Lung (tissue), 11 donors: ENCODE measurements at regions not wholly inside any gene's neighbourhood (a gene's known extent, or its start where the extent isn't known, plus 50 kb on each side); places are given as distances from the start of the nearest gene placed in this dataset.

ENCODE experiments used
- ATAC-seq: fragments of 200-7000 bp; cut with Tn5 transposase; one replicate; pipeline ENCODE4 v1.9.1; 2020; ENCODE audit warnings: moderate number of reproducible peaks; ENCODE audit not compliant: insufficient read depth, low FRiP score
- DNase-seq, 3 donors: peaks; one replicate each; pipeline ENCODE4 v3.0.0-alpha.2; 2013 to 2017
- H3K27ac ChIP-seq, 2 donors: one replicate each; pipeline ENCODE4 v1.5.1; 2013; ENCODE audit warnings: mild to moderate bottlenecking in 2 of 2, moderate library complexity in 2 of 2, control low read depth in 1 of 2, inconsistent platforms in 1 of 2, low read depth in 1 of 2, low read length in 1 of 2
- H3K27me3 ChIP-seq, 3 donors: one replicate each; pipeline ENCODE4 v1.5.1; 2013; ENCODE audit warnings: low read length in 2 of 3; ENCODE audit not compliant: control insufficient read depth in 3 of 3, insufficient read depth in 3 of 3
- H3K36me3 ChIP-seq, 4 donors: one replicate each; pipeline ENCODE4 v1.5.1; 2013; ENCODE audit warnings: low read length in 4 of 4, mild to moderate bottlenecking in 1 of 4, moderate library complexity in 1 of 4; ENCODE audit not compliant: control insufficient read depth in 4 of 4, insufficient read depth in 4 of 4
- H3K4me1 ChIP-seq, 5 donors: one replicate each; pipeline ENCODE4 v1.5.1; 2013; ENCODE audit warnings: low read length in 5 of 5, mild to moderate bottlenecking in 2 of 5, moderate library complexity in 1 of 5; ENCODE audit not compliant: control insufficient read depth in 5 of 5, insufficient read depth in 5 of 5
- H3K4me3 ChIP-seq: one replicate; pipeline ENCODE4 v1.5.1; 2013; ENCODE audit warnings: mild to moderate bottlenecking, control low read depth, moderate library complexity
- H3K9ac ChIP-seq, 2 donors: one replicate each; pipeline ENCODE4 v1.5.1; 2013; ENCODE audit warnings: low read length in 2 of 2, control low read depth in 1 of 2; ENCODE audit not compliant: insufficient read depth in 1 of 2
- H3K9me3 ChIP-seq, 4 donors: one replicate each; pipeline ENCODE4 v1.5.1; 2013; ENCODE audit warnings: low read length in 3 of 4, mild to moderate bottlenecking in 1 of 4, moderate library complexity in 1 of 4; ENCODE audit not compliant: control insufficient read depth in 4 of 4, insufficient read depth in 3 of 4
- WGBS, 2 donors: extraction: QIAGEN DNeasy Blood & Tissue Kit; methylation state at CpG; one replicate each; pipeline ENCODE4 v1.1.7; 2013; 5-methylcytosine and 5-hydroxymethylcytosine counted together
- TF ChIP-seq, protein P1 (sequence below): IDR thresholded peaks from 2 replicates; pipeline ENCODE4 v1.5.1; 2012; ENCODE audit warnings: mild to moderate bottlenecking; ENCODE audit errors: control extremely low read depth, extremely low read depth
- donor health status: control.
- donor health status: control.
- donor health status: Bipolar disorder and iron deficiency.
- donor health status: healthy.
- donor health status: DM: yes; HTN: yes; CAD: no.

DNA sequence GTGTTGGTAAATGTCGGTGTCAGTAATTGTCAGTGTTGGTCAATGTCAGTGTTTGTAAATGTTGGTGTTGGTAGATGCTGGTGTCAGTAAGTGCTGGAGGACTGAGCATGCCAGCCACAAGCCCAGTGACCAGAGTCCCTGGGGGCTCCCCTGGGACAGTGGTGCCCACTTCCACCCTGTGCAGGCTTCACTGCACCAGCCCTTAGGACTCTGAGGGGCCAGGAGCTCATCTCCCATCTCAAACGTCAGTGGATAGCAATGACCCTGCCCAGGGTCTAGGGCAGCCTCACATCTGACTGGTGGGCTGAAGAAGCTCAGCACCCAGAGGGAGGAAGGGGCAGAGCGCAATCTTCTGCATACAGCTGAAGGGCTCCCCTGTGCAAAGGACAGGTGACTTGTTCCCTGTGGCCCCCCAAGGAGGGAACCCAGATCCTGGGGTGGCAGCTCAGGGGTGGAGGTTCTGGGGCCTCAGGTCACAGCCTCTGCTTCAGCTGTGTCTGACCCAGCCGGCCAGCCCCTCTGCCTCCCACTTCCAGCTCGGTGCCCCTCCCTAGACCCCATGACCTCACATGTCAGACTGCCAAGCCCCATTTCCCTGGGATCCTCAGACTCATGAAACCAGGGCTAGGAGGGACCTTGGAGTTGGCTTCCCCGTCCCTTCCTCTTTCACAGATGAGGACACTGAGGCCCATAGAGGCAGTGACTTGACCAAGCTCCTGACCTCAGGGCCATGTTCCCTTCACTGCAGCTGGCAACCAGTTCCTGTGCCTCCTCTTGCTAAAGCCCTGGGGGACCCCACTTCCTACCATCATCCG, 138.4 kb downstream of the CRYBB2 start:
- Histone ChIP-seq H3K36me3 (peaks cover 10 to 44% (median 30%) of the 10 kb centered on the region in 4 donors), H3K27me3 (no peaks in the 10 kb centered on the region), H3K9me3 (no peaks in the 10 kb centered on the region), H3K4me1 (peaks cover 0 to 4% (median 0%) of the 10 kb centered on the region in 5 donors), H3K4me3 (no peak overlapping the region), H3K27ac (no peak overlapping the region), H3K9ac (no peak overlapping the region)
- ATAC-seq (no peak), DNase-seq (no peak)
- TF ChIP-seq, protein P1, sequence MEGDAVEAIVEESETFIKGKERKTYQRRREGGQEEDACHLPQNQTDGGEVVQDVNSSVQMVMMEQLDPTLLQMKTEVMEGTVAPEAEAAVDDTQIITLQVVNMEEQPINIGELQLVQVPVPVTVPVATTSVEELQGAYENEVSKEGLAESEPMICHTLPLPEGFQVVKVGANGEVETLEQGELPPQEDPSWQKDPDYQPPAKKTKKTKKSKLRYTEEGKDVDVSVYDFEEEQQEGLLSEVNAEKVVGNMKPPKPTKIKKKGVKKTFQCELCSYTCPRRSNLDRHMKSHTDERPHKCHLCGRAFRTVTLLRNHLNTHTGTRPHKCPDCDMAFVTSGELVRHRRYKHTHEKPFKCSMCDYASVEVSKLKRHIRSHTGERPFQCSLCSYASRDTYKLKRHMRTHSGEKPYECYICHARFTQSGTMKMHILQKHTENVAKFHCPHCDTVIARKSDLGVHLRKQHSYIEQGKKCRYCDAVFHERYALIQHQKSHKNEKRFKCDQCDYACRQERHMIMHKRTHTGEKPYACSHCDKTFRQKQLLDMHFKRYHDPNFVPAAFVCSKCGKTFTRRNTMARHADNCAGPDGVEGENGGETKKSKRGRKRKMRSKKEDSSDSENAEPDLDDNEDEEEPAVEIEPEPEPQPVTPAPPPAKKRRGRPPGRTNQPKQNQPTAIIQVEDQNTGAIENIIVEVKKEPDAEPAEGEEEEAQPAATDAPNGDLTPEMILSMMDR: no peak
- WGBS, 2 donors: 78 to 90% methylated on average over 7 of the region's 7 CpGs

DNA sequence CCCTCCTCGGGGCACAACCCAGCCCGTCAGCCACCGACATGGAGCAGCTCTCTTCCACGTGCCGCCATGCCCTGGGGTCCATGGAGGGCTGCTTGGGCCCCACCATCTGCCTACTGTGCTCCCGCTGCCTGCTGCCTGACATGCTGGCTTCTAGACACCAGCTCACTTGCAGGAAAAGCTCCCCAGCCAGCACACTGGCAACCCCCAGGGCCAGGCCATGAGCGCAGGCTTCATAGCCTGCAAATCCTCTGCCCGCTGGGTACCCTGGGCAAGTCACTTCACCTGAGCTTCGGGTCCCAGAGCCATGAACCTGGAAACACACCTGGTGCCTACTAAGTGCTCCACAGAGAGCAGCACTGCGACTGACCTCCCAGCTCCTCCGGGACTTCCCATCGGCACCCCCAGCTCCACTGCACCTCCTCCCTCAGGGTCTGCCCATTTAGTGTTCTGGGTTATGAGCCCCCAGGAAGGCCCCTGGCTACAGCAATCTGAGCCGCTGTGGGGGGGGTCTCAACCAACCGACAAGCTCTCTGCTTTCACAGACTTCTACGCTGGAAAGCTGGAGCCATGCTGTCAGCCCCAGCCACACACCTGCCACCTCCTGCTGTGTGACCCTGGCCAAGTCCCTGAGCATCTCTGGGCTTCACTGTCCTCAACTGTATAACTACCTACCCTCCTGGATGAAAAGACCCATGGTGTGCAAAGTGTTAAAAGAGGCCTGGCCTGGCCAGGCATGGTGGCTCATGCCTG, 139.2 kb downstream of the CRYBB2 start:
- no peak for ATAC-seq
- no peak overlapping the region for H3K9ac ChIP-seq
- no peak overlapping the region for H3K4me3 ChIP-seq
- TF ChIP-seq, protein P1: no peak
- H3K4me1 ChIP-seq: peaks cover 0 to 4% (median 0%) of the 10 kb centered on the region in 5 donors
- H3K27ac ChIP-seq: no peak overlapping the region
- DNase-seq: no peak
- H3K27me3 ChIP-seq: no peaks in the 10 kb centered on the region
- H3K36me3 ChIP-seq: peaks cover 10 to 41% (median 27%) of the 10 kb centered on the region in 4 donors
- H3K9me3 ChIP-seq: no peaks in the 10 kb centered on the region
- WGBS, 2 donors: 78 to 90% methylated on average over 14 to 15 of the region's 15 CpGs

DNA sequence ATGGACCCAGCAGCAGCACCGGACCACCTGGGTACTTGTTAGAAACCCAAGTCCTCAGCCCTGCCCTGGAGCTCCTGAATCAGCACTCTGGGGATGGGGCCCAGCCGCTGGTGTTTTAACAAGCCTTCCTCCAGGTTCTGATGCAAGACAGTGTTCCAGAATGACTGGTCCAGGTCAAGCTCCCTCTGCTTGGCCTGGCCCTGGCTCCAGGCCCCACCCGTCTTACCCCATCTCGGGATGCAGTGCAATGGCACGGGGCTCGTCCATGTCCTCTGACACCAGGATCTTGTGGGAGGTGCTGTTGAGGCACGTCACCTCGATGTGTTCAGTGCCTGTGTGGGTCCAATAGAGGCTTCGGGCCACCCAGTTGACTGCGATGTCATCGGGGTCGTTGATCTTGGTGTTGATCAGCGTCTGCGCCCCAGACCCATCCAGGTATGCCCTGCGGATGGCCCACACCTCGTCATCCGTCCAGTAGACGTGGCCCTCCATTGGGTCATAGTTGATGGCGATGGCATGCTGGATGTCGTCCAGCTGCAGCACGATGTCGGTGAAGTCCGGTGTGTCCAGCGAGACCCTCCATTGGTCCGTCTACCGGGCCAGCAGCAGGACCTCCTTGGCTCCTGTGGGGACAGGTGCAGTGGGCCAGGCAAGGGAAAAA, 140.3 kb downstream of the CRYBB2 start:
- H3K4me1 ChIP-seq: peaks cover 0 to 11% (median 0%) of the 10 kb centered on the region in 5 donors
- peaks cover 10 to 30% (median 22%) of the 10 kb centered on the region in 4 donors for H3K36me3 ChIP-seq

More for the DNA sequence above, 140.3 kb downstream of the CRYBB2 start:
- TF ChIP-seq, protein P1: no peak
- Histone ChIP-seq H3K9me3 (no peaks in the 10 kb centered on the region), H3K9ac (no peak overlapping the region), H3K27ac (no peak overlapping the region), H3K4me3 (no peak overlapping the region), H3K27me3 (no peaks in the 10 kb centered on the region)
- DNase-seq (no peak), ATAC-seq (no peak)
- 96 to 97% methylated on average over 26 of the region's 26 CpGs for WGBS, 2 donors
